Pancreas (tissue), 10 donors: ENCODE measurements at regions not wholly inside any gene's neighbourhood (a gene's known extent, or its start where the extent isn't known, plus 50 kb on each side); places are given as distances from the start of the nearest gene placed in this dataset.

ENCODE experiments used
- ATAC-seq, 4 donors: fragments of 200-7000 bp; cut with Tn5 transposase; one replicate each; pipeline versions ENCODE4 v1.8.0 to v1.9.1; 2020; ENCODE audit warnings: mild to moderate bottlenecking in 4 of 4, moderate library complexity in 4 of 4
- DNase-seq, 6 donors: peaks; one replicate each; pipeline ENCODE4 v3.0.0-alpha.2; 2020
- FAIRE-seq: peaks from 2 replicates; lab custom pipeline; 2012; peaks lifted over from hg19 to GRCh38; lab: Jason Lieb, UNC
- H3K27ac ChIP-seq, 4 donors: fragments of 200-600 bp; sonication (generic); 1 replicate in 3 of 4; 2 replicates in 1 of 4; pipeline versions ENCODE4 v1.5.0 to v1.8.0; 2020
- H3K27me3 ChIP-seq, 4 donors: fragments of 200-600 bp; one replicate each; pipeline ENCODE4 v1.8.0; 2021
- H3K36me3 ChIP-seq, 3 donors: fragments of 200-600 bp; sonication (generic) in 1 of 3; one replicate each; pipeline versions ENCODE4 v1.5.0 to v1.8.0; 2020 to 2021
- H3K4me1 ChIP-seq, 3 donors: fragments of 200-600 bp; one replicate each; pipeline ENCODE4 v1.8.0; 2021
- H3K4me3 ChIP-seq, 4 donors: fragments of 200-600 bp; sonication (generic) in 2 of 4; one replicate each; pipeline versions ENCODE4 v1.5.0 to v1.8.0; 2020 to 2021
- H3K9me3 ChIP-seq, 4 donors: fragments of 200-600 bp; one replicate each; pipeline ENCODE4 v1.8.0; 2021
- CTCF ChIP-seq, 4 donors: fragments of 200-600 bp; sonication (generic) in 3 of 4; IDR thresholded peaks; one replicate each; pipeline versions ENCODE4 v1.5.0 to v1.8.0; 2021; ENCODE audit warnings: antibody characterized with exemption in 4 of 4
- WGBS, 2 donors: extraction: QIAGEN DNeasy Blood & Tissue Kit; methylation state at CpG; one replicate each; pipeline ENCODE4 v1.1.7; 2013; 5-methylcytosine and 5-hydroxymethylcytosine counted together
- intact Hi-C, 3 donors: fragments of 100-400 bp; cut with DNase I; formaldehyde crosslinking; loops; one replicate each; pipeline versions ENCODE4 v1.11.1 to v1.14.2; 2022
- donor health status: healthy with polysubstance abuse.
- donor health status: DM: no; HTN: no; CAD: no; lungs with moderate emphysema.
- donor health status: DM: no; HTN: no; CAD: no.
- donor health status: control.
- donor health status: control.
- donor health status: Bipolar disorder and iron deficiency.
- donor health status: DM: yes; HTN: yes; CAD: no.
- donor health status: DM: no; HTN: no; CAD: no.
- donor health status: DM: no; HTN: no; CAD: no.
- donor health status: DM: yes; HTN: yes; CAD: no.

DNA sequence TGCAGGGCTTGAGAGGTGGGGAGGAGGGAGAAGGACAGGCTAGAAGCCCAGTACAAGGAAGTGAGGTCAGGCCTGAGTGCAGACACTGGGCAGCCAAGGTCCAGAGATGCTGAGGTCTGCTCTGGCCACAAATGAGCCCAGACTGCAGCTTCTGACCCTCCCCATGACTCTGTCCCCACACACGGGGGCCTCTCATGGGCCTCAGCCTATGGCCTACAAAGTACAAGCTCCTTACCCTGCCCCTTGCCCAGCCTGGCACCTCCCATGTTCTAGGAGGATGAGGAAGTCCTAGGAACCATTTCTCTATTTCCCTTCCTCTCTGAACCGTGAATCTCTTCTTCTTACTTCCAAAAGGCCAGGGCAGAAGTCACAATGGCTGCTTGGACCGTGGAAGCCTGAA lies 193.8 kb downstream of the ANKRD30B start:
- FAIRE-seq: no peak
- no peak overlapping the region for H3K4me3 ChIP-seq
- H3K9me3 ChIP-seq: no peaks in the 10 kb centered on the region
- no peak for DNase-seq
- ATAC-seq: no peak
- H3K4me1 ChIP-seq: no peaks in the 10 kb centered on the region
- no peak for TF ChIP-seq CTCF (IDR thresholded peaks at IDR 0.05)
- intact Hi-C loops: no loop called here
- no peaks in the 10 kb centered on the region for H3K36me3 ChIP-seq
- no peak overlapping the region for H3K27ac ChIP-seq
- H3K27me3 ChIP-seq: no peaks in the 10 kb centered on the region
- 19 to 40% methylated on average over 3 of the region's 3 CpGs for WGBS, 2 donors

DNA sequence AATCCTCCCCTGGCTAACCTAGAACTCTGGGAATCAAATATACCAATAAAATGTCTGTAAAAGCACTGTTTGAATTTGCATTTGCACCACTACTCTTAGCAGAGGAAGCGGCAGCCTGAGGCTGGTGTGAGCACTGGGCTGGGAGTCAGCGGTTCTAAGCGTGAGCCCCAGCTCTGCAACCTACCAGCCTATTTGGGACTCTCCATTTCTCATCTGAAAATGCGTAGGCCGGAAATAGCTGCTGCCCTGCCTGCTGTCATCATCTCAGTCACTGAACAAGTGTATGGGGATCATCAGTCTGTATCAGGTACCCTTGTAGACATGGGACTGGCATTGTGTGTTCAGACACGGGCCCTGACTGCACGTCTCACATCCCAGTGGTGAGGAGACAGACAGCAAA lies 194.3 kb downstream of the ANKRD30B start:
- WGBS, 2 donors: 61 to 71% methylated on average over 7 of the region's 7 CpGs

GRCh38 chr18:14943486-14943885 lies 195.5 kb downstream of the ANKRD30B start:
- DNase-seq (no peak), FAIRE-seq (no peak), ATAC-seq (no peak)
- WGBS, 2 donors: 83 to 84% methylated on average over 9 of the region's 9 CpGs
- intact Hi-C loops: no loop called here
- Histone ChIP-seq H3K27me3 (no peaks in the 10 kb centered on the region), H3K4me1 (no peaks in the 10 kb centered on the region), H3K36me3 (no peaks in the 10 kb centered on the region), H3K9me3 (no peaks in the 10 kb centered on the region), H3K4me3 (no peak overlapping the region), H3K27ac (no peak overlapping the region)
- TF ChIP-seq CTCF (IDR thresholded peaks at IDR 0.05): no peak

More for the DNA sequence above, 194.3 kb downstream of the ANKRD30B start:
- intact Hi-C loops: no loop called here
- DNase-seq (no peak), FAIRE-seq (no peak), ATAC-seq (no peak)
- Histone ChIP-seq H3K9me3 (no peaks in the 10 kb centered on the region), H3K27me3 (no peaks in the 10 kb centered on the region), H3K4me3 (no peak overlapping the region), H3K27ac (no peak overlapping the region), H3K36me3 (no peaks in the 10 kb centered on the region), H3K4me1 (no peaks in the 10 kb centered on the region)
- TF ChIP-seq CTCF (IDR thresholded peaks at IDR 0.05): no peak

DNA sequence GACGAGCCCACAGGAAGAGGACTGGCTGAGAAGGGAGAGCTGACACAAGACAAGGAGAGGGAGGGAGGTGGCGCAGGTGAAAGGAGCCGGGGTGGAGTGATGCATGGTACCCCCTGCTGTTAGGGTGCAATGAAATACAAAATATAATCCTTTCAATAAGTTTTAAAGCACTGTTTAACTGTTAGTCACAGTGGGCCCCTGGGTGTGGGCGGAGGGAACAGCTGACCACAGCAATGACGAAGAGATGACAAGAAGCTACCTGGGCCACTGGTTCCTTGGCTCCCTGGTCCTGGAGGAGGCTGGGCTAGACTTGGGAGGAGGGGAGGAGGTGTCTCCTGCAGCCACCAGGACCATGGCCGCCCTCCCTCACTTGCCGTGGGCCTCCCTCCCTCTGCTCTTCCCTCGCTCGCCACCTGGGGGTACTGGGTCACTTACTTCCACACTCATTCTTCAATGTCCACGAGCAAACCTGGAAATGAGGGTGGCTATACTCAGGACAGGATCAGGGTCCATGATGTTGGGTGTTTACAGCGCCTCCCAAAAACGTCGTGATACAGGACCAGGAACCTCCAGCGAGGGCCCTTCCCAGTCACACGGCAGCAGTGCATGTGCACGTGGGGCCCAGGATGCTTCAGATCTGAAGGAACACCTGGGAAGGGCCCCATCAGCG lies 196.1 kb downstream of the ANKRD30B start:
- no peak for FAIRE-seq
- H3K4me1 ChIP-seq: no peaks in the 10 kb centered on the region
- TF ChIP-seq CTCF (IDR thresholded peaks at IDR 0.05): no peak
- no peak overlapping the region for H3K4me3 ChIP-seq
- no peak overlapping the region for H3K27ac ChIP-seq
- no peaks in the 10 kb centered on the region for H3K27me3 ChIP-seq
- H3K9me3 ChIP-seq: no peaks in the 10 kb centered on the region
- no peak for DNase-seq
- intact Hi-C loops: no loop called here
- H3K36me3 ChIP-seq: no peaks in the 10 kb centered on the region
- WGBS, 2 donors: 67 to 68% methylated on average over 17 of the region's 17 CpGs
- no peak for ATAC-seq

- WGBS, 2 donors: 49 to 62% methylated on average over 7 of the region's 7 CpGs
- no peak for DNase-seq
- intact Hi-C loops: no loop called here
- H3K27ac ChIP-seq: no peak overlapping the region
- FAIRE-seq: no peak
- ATAC-seq: no peak
- no peak for TF ChIP-seq CTCF (IDR thresholded peaks at IDR 0.05)
- no peaks in the 10 kb centered on the region for H3K9me3 ChIP-seq
- H3K4me3 ChIP-seq: no peak overlapping the region
- H3K27me3 ChIP-seq: no peaks in the 10 kb centered on the region
- H3K36me3 ChIP-seq: no peaks in the 10 kb centered on the region
- H3K4me1 ChIP-seq: no peaks in the 10 kb centered on the region
Observed at GRCh38 chr18:14944838-14945237, 196.9 kb downstream of the ANKRD30B start.
